ENCODE measurements at regions not wholly inside any gene's neighbourhood (a gene's known extent, or its start where the extent isn't known, plus 50 kb on each side); places are given as distances from the start of the nearest gene placed in this dataset.
A peak's percentile ranks its signal among the peaks of the same experiment; 100 is the strongest.

- no peak for DNase-seq
These were observed 98.4 kb downstream of the GLUL start for GRCh38 chr1:182293119-182293589.

GRCh38 chr1:182292193-182292741 is 99.3 kb downstream of the GLUL start:
- no peak for DNase-seq

DNA sequence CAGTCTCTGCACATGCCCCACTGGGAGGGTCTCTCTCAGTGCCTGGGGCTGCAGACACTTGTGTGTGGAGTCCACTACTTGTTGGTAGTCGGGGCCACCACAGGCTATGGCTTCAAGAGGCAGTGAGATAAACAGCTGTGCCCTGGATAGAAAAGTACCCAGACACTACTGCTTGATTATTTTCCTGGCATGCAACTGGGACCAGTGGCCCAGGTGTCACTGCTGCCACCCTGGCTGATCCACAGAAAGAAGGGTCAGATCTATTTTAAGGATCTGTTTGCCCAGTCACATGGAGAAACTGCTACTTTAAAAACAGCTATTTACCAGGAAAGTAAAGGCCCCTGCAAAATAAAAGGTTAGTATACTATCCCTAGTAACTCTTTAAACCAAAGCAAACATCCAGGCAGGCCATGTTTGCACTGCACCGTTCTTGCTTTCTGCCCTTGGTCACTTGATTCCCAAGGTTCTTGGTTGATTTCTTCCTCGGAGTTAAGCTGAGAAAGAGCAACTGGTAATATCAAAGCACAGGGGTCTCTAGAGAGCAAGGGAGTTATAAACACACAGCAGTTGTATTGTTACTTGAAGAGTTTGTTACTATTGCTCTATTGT is 99.9 kb downstream of the GLUL start:
- DNase-seq: no peak

DNA sequence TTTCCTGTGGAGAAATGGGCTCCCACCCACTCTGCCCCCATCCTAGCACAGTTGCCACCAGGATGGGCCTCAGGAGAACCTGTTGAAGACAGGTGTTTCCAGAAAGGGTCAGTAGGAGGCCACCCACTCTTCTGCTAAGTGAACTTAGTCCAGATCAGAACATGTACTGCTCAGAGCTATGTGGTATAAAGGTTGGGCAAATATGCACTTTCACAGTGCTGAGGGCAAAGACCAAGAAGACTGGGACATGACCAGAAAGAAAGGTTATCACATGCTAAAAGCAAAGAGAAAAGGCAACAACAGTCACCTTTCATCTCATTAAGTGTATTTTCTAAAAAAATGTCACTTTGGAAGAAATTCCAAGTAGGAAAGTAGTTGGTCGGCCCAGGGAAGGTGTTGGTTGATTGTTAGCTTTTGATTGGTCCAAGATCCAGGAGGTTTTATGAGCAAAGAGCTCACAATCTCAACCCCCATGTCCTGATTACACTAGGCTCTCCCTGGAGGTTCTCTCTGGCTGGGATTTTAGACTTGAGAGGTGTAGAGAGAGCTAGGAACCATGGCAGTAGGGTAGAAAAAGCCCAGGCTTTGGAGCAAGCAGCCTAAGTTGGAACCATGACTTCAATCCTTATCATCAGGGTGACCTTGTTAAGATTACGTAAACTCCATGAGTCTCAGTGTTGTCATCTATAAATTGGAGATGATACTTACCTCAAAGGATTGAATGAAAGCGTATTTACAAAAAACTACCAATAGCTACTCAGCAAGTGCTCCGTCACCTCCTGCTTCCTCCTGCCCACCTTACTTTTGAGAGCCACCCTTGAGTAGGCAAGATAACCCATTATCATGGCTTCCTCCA is 102.6 kb downstream of the GLUL start:
- no peak for DNase-seq

- DNase-seq: no peak
These were observed 104.8 kb downstream of the GLUL start for GRCh38 chr1:182286761-182287160.

GRCh38 chr1:182283746-182284544 is 107.6 kb downstream of the GLUL start:
- DNase-seq: no peak

- peak; percentile 79 to 94 for DNase-seq
These were observed 110.0 kb downstream of the GLUL start for GRCh38 chr1:182281541-182281940.

DNA sequence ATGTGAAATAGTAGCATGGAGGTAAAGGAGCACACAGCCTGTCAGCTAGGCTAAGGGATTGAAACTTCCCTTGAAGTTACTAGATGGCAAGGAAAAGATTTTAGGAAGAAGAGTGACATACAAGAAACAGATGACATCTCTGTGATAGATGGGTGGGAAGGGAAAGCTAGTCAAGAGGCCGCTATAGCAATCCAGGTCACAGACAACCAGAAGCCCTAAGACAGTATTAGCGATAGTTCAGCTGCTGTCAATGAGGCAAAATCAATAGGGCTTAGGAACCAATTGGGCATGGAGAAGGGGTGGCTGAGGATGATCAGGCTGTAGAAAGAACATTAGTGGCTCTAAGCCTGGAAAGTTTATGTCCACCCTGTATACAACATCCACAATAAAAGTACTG is 111.1 kb downstream of the GLUL start:
- no peak for DNase-seq

- peak; percentile 92 to 96 for DNase-seq
These were observed 111.7 kb downstream of the GLUL start for GRCh38 chr1:182279724-182280503.

DNA sequence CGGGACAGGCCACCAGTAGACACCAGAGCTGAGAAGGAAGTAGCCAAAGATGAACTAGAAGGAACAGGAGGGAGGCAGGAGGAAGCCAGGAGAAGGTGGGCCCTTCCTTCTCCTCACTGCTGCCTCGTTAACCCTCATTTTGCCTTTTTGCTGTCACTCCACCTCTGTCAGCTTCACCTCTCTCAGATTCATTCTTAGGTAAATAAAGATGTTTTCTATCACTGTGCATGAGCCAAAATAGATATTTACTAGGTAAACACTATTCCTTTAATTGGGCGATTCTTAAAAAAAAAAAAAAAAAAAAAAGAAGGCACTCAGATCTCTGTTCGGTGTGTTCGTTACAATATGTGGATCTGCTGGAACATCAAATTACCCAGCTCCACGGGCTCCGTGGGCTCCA is 112.3 kb downstream of the GLUL start:
- no peak for DNase-seq

DNA sequence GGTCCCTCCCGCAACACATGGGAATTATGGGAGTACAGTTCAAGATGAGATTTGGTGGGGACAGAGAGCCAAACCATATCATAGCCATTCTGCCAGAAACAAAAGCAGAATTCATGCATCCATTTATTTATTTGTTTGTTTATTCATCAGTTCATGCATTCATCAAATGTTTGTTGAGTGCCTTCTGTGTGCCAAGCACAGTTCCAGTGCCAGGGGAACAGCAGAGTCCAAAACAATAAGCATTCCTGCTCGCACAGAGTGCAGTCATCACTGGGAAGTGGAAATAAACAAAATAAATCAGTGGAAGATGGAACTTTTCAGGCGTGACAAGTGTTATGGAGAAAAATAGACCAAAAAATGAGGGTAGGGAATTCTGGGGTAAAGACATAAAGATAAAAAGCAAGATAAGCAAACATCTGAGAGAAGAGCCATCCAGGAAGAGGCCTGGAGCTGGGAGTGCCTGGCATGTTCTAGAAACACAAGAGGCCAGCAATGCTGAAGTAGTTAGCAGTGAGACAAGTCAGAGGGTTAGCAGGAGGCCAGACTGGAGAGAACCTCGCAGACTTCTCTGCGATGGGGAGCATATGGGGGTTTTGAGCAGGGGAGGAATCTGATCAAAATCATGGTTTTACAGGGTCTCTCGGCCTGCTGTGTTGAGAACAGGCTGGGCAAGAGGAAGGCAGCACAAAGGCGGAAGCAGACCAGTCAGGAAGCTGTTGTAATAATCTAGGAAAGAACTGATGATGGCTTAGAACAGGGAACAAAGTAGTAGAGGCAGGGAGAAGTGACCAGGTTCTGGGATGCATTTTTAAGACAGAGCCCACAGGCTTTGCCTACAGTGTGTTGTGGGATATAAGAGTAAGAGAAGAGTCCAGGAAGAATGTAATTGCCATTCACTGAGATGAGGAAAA is 113.2 kb downstream of the GLUL start:
- peak in 1 of 2 donors; percentile 49 for DNase-seq

DNA sequence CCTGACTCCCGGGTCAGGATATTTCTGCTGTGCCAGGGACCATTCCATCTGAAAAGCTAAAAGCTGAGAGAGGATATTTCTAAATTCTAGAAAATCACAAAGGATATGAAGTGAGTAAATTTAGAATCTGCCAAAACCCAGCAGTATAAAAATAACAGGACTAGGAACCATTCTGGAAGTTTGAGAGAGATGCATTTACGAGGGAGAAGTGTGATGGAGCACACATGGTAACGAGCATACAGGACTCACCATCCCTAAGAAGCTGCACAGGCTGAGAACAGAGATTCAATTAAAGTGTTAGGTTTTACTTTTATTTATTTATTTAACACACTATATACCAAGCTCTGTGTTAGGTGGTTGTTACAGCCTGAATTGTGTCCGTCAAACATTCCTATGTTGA is 116.3 kb downstream of the GLUL start:
- no peak for DNase-seq

DNA sequence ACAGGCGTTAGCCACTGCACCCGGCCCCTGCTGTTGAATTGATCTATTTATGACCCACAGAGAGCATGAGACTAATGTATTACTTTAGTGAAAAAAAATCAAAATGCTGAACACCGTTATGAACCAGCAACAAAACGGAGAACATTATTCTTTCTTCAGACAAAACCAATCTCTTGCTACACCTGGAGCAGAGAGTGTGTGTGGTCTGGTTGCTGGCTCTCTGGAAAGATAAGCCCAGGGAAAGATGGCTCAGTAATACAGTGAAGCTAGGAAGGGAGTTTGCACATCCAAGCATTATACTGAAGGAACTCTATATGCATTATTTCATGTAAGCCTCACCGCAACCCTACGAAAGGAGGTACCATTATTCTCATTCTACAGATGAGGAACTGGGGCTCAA is 117.0 kb downstream of the GLUL start:
- no peak for DNase-seq

DNA sequence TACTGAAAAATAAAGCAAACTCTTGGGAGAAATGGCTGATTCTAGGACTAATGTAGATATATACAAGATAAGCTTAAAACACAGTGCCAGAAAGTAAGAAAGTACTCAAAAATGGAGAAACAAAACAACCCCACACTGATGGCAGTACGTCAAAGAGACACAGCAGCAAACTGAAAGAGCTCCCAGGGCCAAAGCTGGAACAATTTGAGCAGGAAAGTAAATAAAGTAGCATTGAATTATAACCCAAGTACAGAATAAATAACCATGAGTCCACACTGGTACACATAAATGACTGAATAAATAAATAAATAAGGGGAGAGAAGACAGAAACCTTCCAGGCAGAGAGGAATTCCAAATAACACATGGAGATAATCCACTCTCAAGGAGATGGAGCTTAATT is 120.9 kb downstream of the GLUL start:
- no peak for DNase-seq

- DNase-seq: no peak
These were observed 122.5 kb downstream of the GLUL start for GRCh38 chr1:182269097-182269496.

- DNase-seq: no peak
These were observed 122.9 kb downstream of the GLUL start for GRCh38 chr1:182268669-182269068.

DNA sequence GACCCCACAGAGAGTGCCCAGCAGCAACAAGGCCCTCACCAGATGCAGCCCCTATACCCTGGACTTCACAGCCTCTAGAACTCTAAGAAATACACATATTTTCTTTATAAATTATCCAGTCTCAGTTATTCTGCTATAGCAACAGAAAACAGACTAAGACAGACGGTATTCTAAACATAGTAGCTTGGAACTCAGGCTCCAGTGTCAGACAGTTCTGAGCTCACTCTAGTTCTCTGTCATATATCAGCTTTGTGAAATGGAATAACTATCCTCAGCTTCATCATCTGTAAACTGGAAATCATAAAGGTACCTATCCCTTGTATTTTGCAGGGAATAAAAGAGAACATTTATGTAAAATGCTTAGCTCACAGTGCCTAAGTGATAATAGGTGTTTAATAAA is 127.4 kb downstream of the GLUL start:
- no peak for DNase-seq

- no peak for DNase-seq
These were observed 127.9 kb downstream of the GLUL start for GRCh38 chr1:182263706-182264105.

DNA sequence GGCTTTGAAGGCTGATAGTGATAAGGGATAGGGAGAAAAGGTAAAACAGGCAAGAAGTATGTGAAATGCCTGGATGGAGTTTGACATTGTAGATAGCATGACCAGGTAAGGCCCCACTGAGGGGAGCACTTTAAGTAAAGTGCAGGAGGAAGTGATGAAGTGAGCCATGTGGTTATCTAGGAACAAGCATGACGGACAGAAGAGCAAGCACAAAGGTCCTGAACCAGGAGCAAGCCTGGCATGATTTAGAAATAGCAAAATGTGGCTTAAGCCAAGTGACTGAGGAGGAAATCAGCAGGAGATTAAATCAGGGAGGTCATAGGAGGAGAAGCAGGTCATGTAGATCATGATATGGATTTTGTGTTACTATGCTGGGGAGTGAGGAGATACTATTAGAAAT is 129.2 kb downstream of the GLUL start:
- DNase-seq: no peak

DNA sequence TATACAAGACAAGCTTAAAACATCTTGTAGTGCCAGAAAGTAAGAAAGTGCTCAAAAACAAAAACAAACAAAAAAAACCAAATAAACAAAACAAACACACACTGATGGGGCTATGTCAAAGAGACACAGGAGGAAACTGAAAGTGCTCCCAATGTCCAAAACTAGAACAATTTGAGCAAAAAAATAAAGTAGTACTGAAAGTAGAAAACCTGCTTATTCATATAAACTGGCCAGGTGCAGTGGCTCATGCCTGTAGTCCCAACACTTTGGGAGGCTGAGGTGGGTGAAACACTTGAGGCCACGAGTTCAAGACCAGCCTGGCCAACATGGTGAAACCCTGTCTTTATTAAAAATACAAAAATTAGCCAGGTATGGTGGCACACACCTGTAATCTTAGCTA is 129.9 kb downstream of the GLUL start:
- no peak for DNase-seq

- DNase-seq: no peak
These were observed 131.1 kb downstream of the GLUL start for GRCh38 chr1:182260516-182260915.
